ENCODE measurements at regions not wholly inside any gene's neighbourhood (a gene's known extent, or its start where the extent isn't known, plus 50 kb on each side); places are given as distances from the start of the nearest gene placed in this dataset.

GRCh38 chr7:125530553-125530952, 600.9 kb upstream of the POT1 start:
- Histone ChIP-seq H3K27ac (ENCODE audit: low read depth, low read length, poor library complexity, severe bottlenecking) (no peak overlapping the region), H2AFZ (ENCODE audit: low read length) (no peak overlapping the region), H3K4me2 (ENCODE audit: low read length) (no peak overlapping the region), H3K4me3 (ENCODE audit: low read depth, low read length, poor library complexity, severe bottlenecking) (no peak overlapping the region), H3F3A (ENCODE audit: insufficient read depth, low read length) (no peaks in the 10 kb centered on the region), H3K36me3 (ENCODE audit: insufficient read depth, low read length) (no peaks in the 10 kb centered on the region), H4K20me1 (ENCODE audit: insufficient read depth, low read length) (no peaks in the 10 kb centered on the region), H3K79me2 (ENCODE audit: insufficient read depth, low read length) (no peaks in the 10 kb centered on the region), H3K9me2 (ENCODE audit: low read depth, low read length) (no peaks in the 10 kb centered on the region), H3K9ac (ENCODE audit: low read length) (no peak overlapping the region), H3K9me3 (ENCODE audit: low read length) (no peaks in the 10 kb centered on the region), H3K27me3 (ENCODE audit: insufficient read depth, low read length) (no peaks in the 10 kb centered on the region), H3K4me1 (ENCODE audit: insufficient read depth, low read length, severe bottlenecking) (no peaks in the 10 kb centered on the region)
- TF ChIP-seq CTCF (IDR thresholded peaks at IDR 0.05; ENCODE audit: low read length) (no peak), EZH2 (IDR thresholded peaks at IDR 0.05; ENCODE audit: borderline replicate concordance, low read length) (no peak)

- Histone ChIP-seq H3K4me2 (ENCODE audit: low read length) (no peak overlapping the region), H4K20me1 (ENCODE audit: insufficient read depth, low read length) (no peaks in the 10 kb centered on the region), H3K9me2 (ENCODE audit: low read depth, low read length) (no peaks in the 10 kb centered on the region), H3F3A (ENCODE audit: insufficient read depth, low read length) (no peaks in the 10 kb centered on the region), H3K4me1 (ENCODE audit: insufficient read depth, low read length, severe bottlenecking) (no peaks in the 10 kb centered on the region), H3K9me3 (ENCODE audit: low read length) (no peaks in the 10 kb centered on the region), H3K9ac (ENCODE audit: low read length) (no peak overlapping the region), H3K36me3 (ENCODE audit: insufficient read depth, low read length) (no peaks in the 10 kb centered on the region), H3K4me3 (ENCODE audit: low read depth, low read length, poor library complexity, severe bottlenecking) (no peak overlapping the region), H3K27me3 (ENCODE audit: insufficient read depth, low read length) (no peaks in the 10 kb centered on the region), H3K27ac (ENCODE audit: low read depth, low read length, poor library complexity, severe bottlenecking) (no peak overlapping the region), H2AFZ (ENCODE audit: low read length) (no peak overlapping the region), H3K79me2 (ENCODE audit: insufficient read depth, low read length) (no peaks in the 10 kb centered on the region)
- no peak for TF ChIP-seq EZH2 (IDR thresholded peaks at IDR 0.05; ENCODE audit: borderline replicate concordance, low read length)
- no peak for TF ChIP-seq CTCF (IDR thresholded peaks at IDR 0.05; ENCODE audit: low read length)
Observed at GRCh38 chr7:125529249-125529648, 599.6 kb upstream of the POT1 start.

GRCh38 chr7:125526958-125527357, 597.3 kb upstream of the POT1 start:
- Histone ChIP-seq H3K27me3 (ENCODE audit: insufficient read depth, low read length) (no peaks in the 10 kb centered on the region), H3K4me2 (ENCODE audit: low read length) (no peak overlapping the region), H3K27ac (ENCODE audit: low read depth, low read length, poor library complexity, severe bottlenecking) (no peak overlapping the region), H3K9me2 (ENCODE audit: low read depth, low read length) (no peaks in the 10 kb centered on the region), H3K9ac (ENCODE audit: low read length) (no peak overlapping the region), H4K20me1 (ENCODE audit: insufficient read depth, low read length) (no peaks in the 10 kb centered on the region), H3K4me1 (ENCODE audit: insufficient read depth, low read length, severe bottlenecking) (no peaks in the 10 kb centered on the region), H2AFZ (ENCODE audit: low read length) (no peak overlapping the region), H3K79me2 (ENCODE audit: insufficient read depth, low read length) (no peaks in the 10 kb centered on the region), H3K36me3 (ENCODE audit: insufficient read depth, low read length) (no peaks in the 10 kb centered on the region), H3F3A (ENCODE audit: insufficient read depth, low read length) (no peaks in the 10 kb centered on the region), H3K9me3 (ENCODE audit: low read length) (no peaks in the 10 kb centered on the region), H3K4me3 (ENCODE audit: low read depth, low read length, poor library complexity, severe bottlenecking) (no peak overlapping the region)
- no peak for TF ChIP-seq EZH2 (IDR thresholded peaks at IDR 0.05; ENCODE audit: borderline replicate concordance, low read length)
- TF ChIP-seq CTCF (IDR thresholded peaks at IDR 0.05; ENCODE audit: low read length): no peak

Measured in OCI-LY1 (cell line).